T-helper 1 cell treated with Interleukin-12 subunit alpha and Interleukin-12 subunit beta and Interleukin-4 antibody, amounts not matched to agents 30 ng/mL and 1 ng/mL, for 36 hours (primary cell): ENCODE measurements at regions not wholly inside any gene's neighbourhood (a gene's known extent, or its start where the extent isn't known, plus 50 kb on each side); places are given as distances from the start of the nearest gene placed in this dataset.

Experiments used
- intact Hi-C: fragments of 100-400 bp; cut with micrococcal nuclease; formaldehyde crosslinking; loops from one replicate; pipeline ENCODE4 v1.15.1; 2024

DNA sequence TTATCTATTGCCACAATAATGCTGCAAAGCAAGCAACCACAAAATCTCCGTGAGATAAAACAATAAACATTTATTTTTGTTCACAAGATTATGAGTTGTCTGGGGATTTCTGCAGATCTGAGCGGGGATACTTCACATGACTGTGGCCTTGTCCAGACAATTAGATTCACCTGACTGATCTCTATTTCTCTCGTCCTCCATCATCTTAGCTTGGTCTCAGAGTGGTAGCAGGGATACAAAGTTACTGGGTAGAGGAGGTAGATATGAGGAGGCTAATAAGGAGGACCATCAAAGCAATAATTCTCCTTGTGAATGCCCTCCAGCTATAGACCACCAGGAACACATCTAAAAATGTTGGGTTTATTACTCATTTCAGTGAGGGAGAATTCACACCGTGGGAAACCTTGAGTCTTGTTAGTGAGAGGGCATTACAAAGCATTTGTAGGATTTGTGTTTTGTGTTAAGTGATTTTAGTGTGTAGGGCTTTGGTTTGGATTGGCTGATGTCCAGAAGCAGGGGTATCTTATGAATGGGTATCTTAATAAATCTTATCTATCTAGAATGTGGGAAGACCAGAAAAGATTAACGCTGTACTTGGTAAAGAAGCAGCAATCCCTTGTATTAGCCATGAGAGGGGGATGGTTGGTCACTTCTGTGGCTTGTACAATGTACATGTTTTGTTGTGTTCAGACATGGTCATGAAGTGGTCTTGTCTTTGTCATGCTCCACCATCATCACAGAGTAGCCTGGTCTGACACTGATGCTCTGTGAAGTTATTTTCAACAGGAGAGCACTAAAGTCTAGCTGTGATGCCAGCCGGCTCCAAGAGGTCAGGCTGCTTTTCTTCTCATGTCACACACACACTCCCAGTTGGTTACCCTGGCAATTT is 287.6 kb upstream of the STT3B start:
- intact Hi-C loops, result no loop called here

GRCh38 chr3:31246293-31247062 is 286.2 kb upstream of the STT3B start:
- intact Hi-C loops, result no loop called here

- intact Hi-C loops, result no loop called here
Observed at GRCh38 chr3:31247063-31247447, 285.7 kb upstream of the STT3B start.

GRCh38 chr3:31247850-31248562 is 284.7 kb upstream of the STT3B start:
- intact Hi-C loops, result no loop called here

DNA sequence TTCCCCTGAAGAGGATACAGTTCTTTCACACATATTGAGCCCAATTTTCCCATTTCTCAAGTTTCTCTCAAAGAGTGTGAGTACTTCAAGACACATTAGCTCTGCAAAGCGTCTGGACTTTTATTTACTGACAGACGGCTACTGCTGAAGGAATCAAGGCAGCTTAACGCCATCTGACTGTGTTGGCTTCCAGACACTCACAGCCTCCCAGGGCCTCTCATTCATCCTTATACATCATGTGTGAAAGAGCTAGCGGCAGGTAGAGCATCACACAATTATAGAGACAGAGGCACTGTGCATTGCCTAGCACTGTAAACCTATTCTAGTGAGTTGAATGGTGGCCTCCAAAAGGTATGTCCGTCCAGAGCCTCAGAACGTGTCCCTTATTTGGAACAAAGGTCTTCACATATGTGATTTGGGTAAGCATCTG is 284.1 kb upstream of the STT3B start:
- intact Hi-C loops, result no loop called here

GRCh38 chr3:31249545-31249944 is 283.2 kb upstream of the STT3B start:
- intact Hi-C loops, result no loop called here

- intact Hi-C loops, result loop anchor here (2.0 kb wide), 1 partner anchor 39 kb away; no protein-coding TSS in a partner anchor
Observed at GRCh38 chr3:31250116-31250777, 282.5 kb upstream of the STT3B start.

DNA sequence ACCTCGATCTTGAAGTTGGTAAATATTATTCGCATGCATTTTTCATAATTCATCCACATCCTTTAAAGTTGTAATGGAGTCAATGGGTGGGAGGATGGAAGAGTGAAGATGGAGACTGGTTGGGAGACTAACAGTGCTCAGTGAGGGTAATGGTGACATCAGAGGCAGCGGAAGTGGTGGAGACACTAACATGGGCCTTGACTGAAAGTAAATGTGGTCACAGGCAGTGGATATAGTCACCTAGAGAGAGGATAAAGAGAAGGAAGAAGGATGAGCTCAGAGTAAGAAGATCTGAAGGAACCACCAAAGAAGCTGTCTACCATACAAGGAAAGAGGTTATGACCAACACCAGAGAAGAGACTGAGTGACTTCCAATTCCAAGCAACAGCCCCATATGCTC is 281.6 kb upstream of the STT3B start:
- intact Hi-C loops, result loop anchor here (1.0 to 2.0 kb wide), 2 partner anchors 21 to 38 kb away; no protein-coding TSS in a partner anchor

DNA sequence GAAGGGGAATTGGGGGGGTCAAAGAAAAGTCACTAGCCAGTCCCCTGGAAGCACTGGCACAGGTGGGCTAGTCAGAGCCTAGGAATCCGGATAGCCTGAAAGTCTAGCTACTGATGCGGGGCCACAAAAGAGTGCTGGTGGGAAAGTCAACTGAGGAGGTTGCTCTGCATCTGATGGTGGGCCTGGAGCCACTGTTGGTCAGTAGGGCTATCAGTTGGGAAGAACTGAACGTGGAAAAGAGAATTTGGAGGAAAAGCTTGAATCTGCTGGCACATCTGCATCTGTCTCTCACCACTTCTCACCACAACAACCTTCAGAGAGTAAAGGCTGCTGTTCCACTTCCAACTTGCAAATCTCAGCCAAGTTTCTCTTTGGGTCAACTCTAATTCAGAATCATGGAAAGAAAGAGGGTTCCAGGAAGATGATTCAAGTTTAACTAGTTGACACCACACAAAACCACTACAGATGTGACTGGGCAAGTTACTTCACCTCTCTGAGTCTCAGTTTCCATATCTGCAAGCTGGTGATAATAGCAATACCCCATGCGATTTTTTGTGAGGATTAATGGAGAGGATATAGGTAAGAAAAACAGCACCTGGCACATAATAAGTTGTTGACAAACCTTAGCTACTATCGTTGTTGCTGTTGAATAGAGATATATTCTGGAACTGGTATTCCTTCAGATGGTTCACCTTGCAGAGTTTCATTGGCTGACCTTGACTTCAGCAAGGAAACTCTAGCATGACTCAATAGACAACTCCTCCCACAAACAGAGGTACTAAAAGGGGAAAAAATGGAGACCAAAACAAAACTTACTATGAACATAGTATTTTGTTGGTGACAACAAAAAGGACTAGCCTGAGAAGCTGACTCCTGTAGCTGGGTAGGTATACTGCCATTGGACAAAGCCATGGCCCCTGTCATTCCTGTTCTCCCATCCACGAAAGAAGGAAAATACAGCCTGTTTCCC is 280.2 kb upstream of the STT3B start:
- intact Hi-C loops, result loop anchor here (1.0 to 2.0 kb wide), 3 partner anchors 38 to 280 kb away; partner anchors contain the start of gene STT3B

- intact Hi-C loops, result loop anchor here (2.0 kb wide), 1 partner anchor 279 kb away; the partner anchor contains the start of gene STT3B
Observed at GRCh38 chr3:31253782-31254181, 278.9 kb upstream of the STT3B start.

GRCh38 chr3:31254483-31254882 is 278.2 kb upstream of the STT3B start:
- intact Hi-C loops, result no loop called here

DNA sequence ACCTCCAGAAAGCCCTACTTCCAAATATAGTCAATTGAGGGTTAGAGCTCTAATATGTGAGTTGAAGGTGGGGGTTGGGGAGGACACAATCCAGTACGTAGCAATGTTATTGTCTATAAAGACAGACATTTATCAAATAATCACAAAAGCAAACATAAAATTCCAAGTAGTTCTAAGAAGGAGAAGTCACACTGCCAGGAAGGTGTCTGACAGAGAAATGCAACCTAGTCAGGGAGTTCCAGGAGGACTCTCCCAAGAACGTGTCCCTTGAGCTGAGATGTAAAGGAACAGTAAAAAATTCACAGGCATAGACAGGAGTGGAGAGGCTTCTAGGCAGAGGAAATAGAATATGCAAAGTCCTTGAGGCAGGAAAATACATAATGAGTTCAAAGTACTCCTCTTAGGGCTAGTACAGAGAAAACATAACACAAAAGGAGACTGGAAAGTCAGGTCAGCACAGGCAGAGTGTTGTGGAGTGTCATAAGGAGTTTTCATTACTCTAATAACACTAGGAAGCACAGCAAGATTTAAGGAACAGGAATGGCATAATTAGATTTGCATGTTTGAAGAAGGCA is 277.6 kb upstream of the STT3B start:
- intact Hi-C loops, result no loop called here

DNA sequence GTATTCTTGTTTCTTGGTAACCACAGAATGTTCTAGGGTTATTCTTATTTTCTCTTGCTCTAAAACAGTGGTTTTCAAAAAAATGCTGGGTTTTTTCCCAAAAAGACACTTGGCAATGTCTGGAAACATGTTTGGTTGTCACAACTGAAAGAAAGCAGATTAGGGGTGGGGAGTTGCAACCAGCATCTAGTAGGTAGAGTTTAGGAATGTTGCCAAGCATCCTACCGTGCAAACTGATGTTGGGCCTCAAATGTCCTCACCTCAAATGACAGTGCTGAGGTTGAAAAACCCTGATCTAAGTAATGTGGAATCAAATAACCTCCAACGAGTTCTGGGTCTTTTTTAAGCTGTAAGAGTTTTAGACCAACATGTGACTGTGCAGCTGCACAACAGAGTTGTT is 270.5 kb upstream of the STT3B start:
- intact Hi-C loops, result no loop called here

GRCh38 chr3:31263897-31264296 is 268.8 kb upstream of the STT3B start:
- intact Hi-C loops, result no loop called here

- intact Hi-C loops, result no loop called here
Observed at GRCh38 chr3:31265646-31266428, 266.9 kb upstream of the STT3B start.

- intact Hi-C loops, result no loop called here
Observed at GRCh38 chr3:31268868-31269267, 263.9 kb upstream of the STT3B start.

- intact Hi-C loops, result no loop called here
Observed at GRCh38 chr3:31270010-31270409, 262.7 kb upstream of the STT3B start.

DNA sequence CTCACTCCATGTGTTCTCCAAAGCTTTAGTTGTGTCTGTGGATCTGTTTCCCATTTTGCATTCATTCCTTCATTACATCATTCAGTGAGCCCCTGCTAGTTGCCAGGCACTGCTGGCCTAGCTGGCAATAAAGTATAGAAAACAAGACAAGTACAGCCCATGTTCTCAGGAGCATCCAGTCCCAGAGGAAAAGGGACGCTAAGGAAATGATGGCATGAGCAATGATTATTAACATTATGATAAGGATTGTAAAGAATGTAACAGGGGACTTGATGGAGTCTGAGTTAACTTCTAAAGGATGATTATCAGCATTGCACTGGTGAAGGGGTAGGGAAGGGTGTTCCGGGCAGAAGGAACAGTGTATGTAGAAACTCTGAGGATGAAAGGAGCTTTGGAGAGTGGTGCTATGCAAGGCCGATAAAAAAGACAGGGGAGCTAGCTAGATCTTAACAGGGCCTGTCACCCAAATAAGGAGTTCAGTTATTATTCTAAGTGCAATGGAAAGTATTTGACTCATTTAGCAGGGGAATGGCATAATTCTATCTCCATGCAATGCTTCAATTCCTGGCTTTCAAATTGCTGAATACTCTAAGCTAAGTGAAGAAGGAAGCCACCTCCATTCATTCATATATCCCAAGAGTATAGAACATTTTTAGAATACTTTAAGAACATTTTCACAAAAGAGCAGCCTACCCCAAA is 258.2 kb upstream of the STT3B start:
- intact Hi-C loops, result no loop called here
